GM23338 (cell line): ENCODE measurements at regions not wholly inside any gene's neighbourhood (a gene's known extent, or its start where the extent isn't known, plus 50 kb on each side); places are given as distances from the start of the nearest gene placed in this dataset.

Experiments
- CTCF ChIP-seq, 2 experiments: fragments of 200-600 bp in 1 of 2; sonication (generic) in 1 of 2; conservative IDR thresholded peaks; 2 replicates each; pipeline versions ENCODE4 v1.5.1 to v1.6.1; 2016 to 2017; ENCODE audit warnings: antibody characterized with exemption in 2 of 2, low read depth in 2 of 2, mild to moderate bottlenecking in 2 of 2, moderate library complexity in 1 of 2
- ETS1 ChIP-seq: IDR thresholded peaks from 2 replicates; pipeline ENCODE4 v1.6.1; 2016; ENCODE audit warnings: antibody characterized with exemption
- EZH2 ChIP-seq: fragments of 200-600 bp; sonication (generic); IDR thresholded peaks from one replicate; pipeline ENCODE4 v1.8.0; 2017; ENCODE audit warnings: antibody characterized with exemption, mild to moderate bottlenecking, low read depth; ENCODE audit not compliant: unreplicated experiment
- EZH2phosphoT487 ChIP-seq: fragments of 200-600 bp; sonication (generic); IDR thresholded peaks from one replicate; pipeline ENCODE4 v1.8.1; 2018; ENCODE audit warnings: antibody characterized with exemption; ENCODE audit not compliant: unreplicated experiment
- ZNF331 ChIP-seq: fragments of 250-450 bp; sonication (Bioruptor Pico); IDR thresholded peaks from 2 replicates; pipeline ENCODE4 v1.5.0; 2020; ENCODE audit warnings: low read depth, mild to moderate bottlenecking, moderate library complexity

- no peak for TF ChIP-seq ZNF331
- TF ChIP-seq EZH2 = no peak
- TF ChIP-seq ETS1 = no peak
- no peak for TF ChIP-seq CTCF (conservative IDR thresholded peaks at IDR 0.05; ENCODE audit: low read depth in 2 of 2)
- no peak for TF ChIP-seq EZH2phosphoT487
Observed at GRCh38 chr1:163823017-163823416, 501.3 kb downstream of the NUF2 start.
